IMR-90 (cell line): ENCODE measurements at regions not wholly inside any gene's neighbourhood (a gene's known extent, or its start where the extent isn't known, plus 50 kb on each side); places are given as distances from the start of the nearest gene placed in this dataset.

Experiments
- ATAC-seq: fragments of 200-7000 bp; cut with Tn5 transposase; 2 replicates; pipeline ENCODE4 v1.9.1; 2020; ENCODE audit warnings: low read depth, mild to moderate bottlenecking, moderate library complexity
- BruUV-seq: library from RNA; stranded (reverse); fragments of 400-500 nt; replicated peaks from 2 replicates; lab custom pipeline; 2021; lab: Mats Ljungman, UMichigan
- CTCF ChIA-PET: fragments of 300-600 bp; formaldehyde crosslinking; extraction: SDS; loops from one replicate; lab custom pipeline; 2021; ENCODE audit warnings: antibody characterized with exemption; lab: Yijun Ruan, JAX
- POLR2A ChIA-PET: fragments of 300-600 bp; sonication (Branson Sonifier 250); formaldehyde crosslinking; loops from one replicate; lab custom pipeline; 2022; ENCODE audit warnings: antibody characterized with exemption; ENCODE audit not compliant: unreplicated experiment; lab: Charles Lee
- DNase-seq: peaks from one replicate; pipeline ENCODE4 v3.0.0; 2013
- H2AFZ ChIP-seq: replicated peaks from 2 replicates; pipeline ENCODE3; 2013; ENCODE audit warnings: low read length, mild to moderate bottlenecking; ENCODE audit not compliant: poor library complexity
- H2AK5ac ChIP-seq: 2 replicates; pipeline ENCODE4 v1.6.1; 2013; ENCODE audit warnings: low read depth, low read length, inconsistent platforms
- H2AK9ac ChIP-seq: replicated peaks from 2 replicates; pipeline ENCODE3; 2013; ENCODE audit warnings: mild to moderate bottlenecking, low read depth, low read length, moderate library complexity; ENCODE audit not compliant: poor library complexity
- H2BK120ac ChIP-seq: 2 replicates; pipeline ENCODE4 v1.6.1; 2013; ENCODE audit warnings: low read depth, low read length, inconsistent platforms
- H2BK15ac ChIP-seq: 3 replicates; pipeline ENCODE4 v1.6.1; 2013; ENCODE audit warnings: low read depth, low read length, inconsistent platforms
- H2BK20ac ChIP-seq: 2 replicates; pipeline ENCODE4 v1.6.1; 2013; ENCODE audit warnings: low read depth, mild to moderate bottlenecking, inconsistent platforms, low read length, moderate library complexity
- H2BK5ac ChIP-seq: 2 replicates; pipeline ENCODE4 v1.6.1; 2013; ENCODE audit warnings: mild to moderate bottlenecking, low read depth, low read length, inconsistent platforms; ENCODE audit not compliant: poor library complexity, severe bottlenecking
- H3K14ac ChIP-seq: replicated peaks from 2 replicates; pipeline ENCODE4 v1.6.1; 2013; ENCODE audit warnings: low read depth, low read length, inconsistent platforms
- H3K18ac ChIP-seq: 2 replicates; pipeline ENCODE4 v1.6.1; 2013; ENCODE audit warnings: low read depth, low read length, control low read depth
- H3K23ac ChIP-seq: 2 replicates; pipeline ENCODE4 v1.6.1; 2013; ENCODE audit warnings: low read depth, low read length, inconsistent platforms
- H3K27ac ChIP-seq: 2 replicates; pipeline ENCODE4 v1.5.1; 2013; ENCODE audit warnings: mild to moderate bottlenecking, control low read depth, low read length; ENCODE audit not compliant: insufficient read depth
- H3K27me3 ChIP-seq: 2 replicates; pipeline ENCODE4 v1.6.1; 2013; ENCODE audit warnings: low read length; ENCODE audit not compliant: control insufficient read depth, insufficient read depth
- H3K36me3 ChIP-seq: 2 replicates; pipeline ENCODE4 v1.6.1; 2013; ENCODE audit warnings: low read length, mixed read lengths; ENCODE audit not compliant: control insufficient read depth, insufficient read depth
- H3K4ac ChIP-seq: 2 replicates; pipeline ENCODE4 v1.6.1; 2013; ENCODE audit warnings: low read depth, low read length, inconsistent platforms
- H3K4me1 ChIP-seq: 2 replicates; pipeline ENCODE4 v1.6.1; 2013; ENCODE audit warnings: low read length, mixed read lengths; ENCODE audit not compliant: control insufficient read depth, insufficient read depth
- H3K4me2 ChIP-seq: 2 replicates; pipeline ENCODE4 v1.6.1; 2013; ENCODE audit warnings: low read depth, mild to moderate bottlenecking, control low read depth, low read length, moderate library complexity
- H3K4me3 ChIP-seq: 2 replicates; pipeline ENCODE4 v1.5.1; 2013; ENCODE audit warnings: low read depth, mild to moderate bottlenecking, control low read depth, low read length, moderate library complexity; ENCODE audit not compliant: insufficient read depth
- H3K56ac ChIP-seq: 2 replicates; pipeline ENCODE4 v1.6.1; 2013; ENCODE audit warnings: low read length, inconsistent platforms; ENCODE audit not compliant: insufficient read depth; ENCODE audit errors: extremely low read depth
- H3K79me1 ChIP-seq, 2 experiments: 2 replicates each; pipeline ENCODE4 v1.6.1; 2013; ENCODE audit warnings: low read length in 2 of 2, inconsistent platforms in 1 of 2, low read depth in 1 of 2
- H3K9ac ChIP-seq: 2 replicates; pipeline ENCODE4 v1.6.1; 2013; ENCODE audit warnings: low read depth, low read length, control low read depth
- H3K9me1 ChIP-seq: 2 replicates; pipeline ENCODE4 v1.6.1; 2013; ENCODE audit warnings: low read length, inconsistent platforms; ENCODE audit not compliant: insufficient read depth
- H3K9me3 ChIP-seq: 2 replicates; pipeline ENCODE4 v1.6.1; 2013; ENCODE audit warnings: low read length; ENCODE audit not compliant: control insufficient read depth, insufficient read depth
- H4K20me1 ChIP-seq: 2 replicates; pipeline ENCODE4 v1.6.1; 2013; ENCODE audit warnings: low read length, inconsistent platforms; ENCODE audit not compliant: insufficient read depth
- H4K5ac ChIP-seq: 2 replicates; pipeline ENCODE4 v1.6.1; 2013; ENCODE audit warnings: mild to moderate bottlenecking, low read depth, low read length, control low read depth
- H4K8ac ChIP-seq, 2 experiments: 2 replicates each; pipeline ENCODE4 v1.6.1; 2013; ENCODE audit warnings: low read depth in 2 of 2, low read length in 2 of 2, control low read depth in 1 of 2, inconsistent platforms in 1 of 2
- H4K91ac ChIP-seq: 2 replicates; pipeline ENCODE4 v1.6.1; 2013; ENCODE audit warnings: low read depth, low read length, inconsistent platforms; ENCODE audit not compliant: insufficient read depth
- BHLHE40 ChIP-seq: fragments of 150-350 bp; IDR thresholded peaks from 2 replicates; pipeline ENCODE4 v1.6.1; 2016; ENCODE audit warnings: mild to moderate bottlenecking, low read depth, low read length
- CHD1 ChIP-seq: IDR thresholded peaks from 2 replicates; pipeline ENCODE4 v1.6.1; 2012; ENCODE audit warnings: low read depth, low read length, improper control_type of control experiment
- MAZ ChIP-seq: IDR thresholded peaks from 2 replicates; pipeline ENCODE4 v1.6.1; 2012; ENCODE audit warnings: low read depth, mild to moderate bottlenecking, low read length, improper control_type of control experiment, moderate library complexity, borderline replicate concordance
- MXI1 ChIP-seq: IDR thresholded peaks from 2 replicates; pipeline ENCODE4 v1.6.1; 2012; ENCODE audit warnings: low read depth, mild to moderate bottlenecking, low read length, moderate library complexity, borderline replicate concordance
- RAD21 ChIP-seq: IDR thresholded peaks from 2 replicates; pipeline ENCODE4 v1.6.1; 2012; ENCODE audit warnings: low read length, improper control_type of control experiment
- WGBS, 2 experiments: methylation state at CpG; one replicate each; pipeline versions ENCODE4 v1.1.5 to v1.1.7; 2013; ENCODE audit warnings: missing lambda C conversion rate in 2 of 2; ENCODE audit not compliant: insufficient read length in 1 of 2; ENCODE audit errors: extremely low coverage in 2 of 2; 5-methylcytosine and 5-hydroxymethylcytosine counted together
- dilution Hi-C: fragments of 300-500 bp; cut with HindIII; formaldehyde crosslinking; loops from one replicate; pipeline ENCODE4 v1.14.3; 2018; ENCODE audit warnings: low sequenced_read_pairs; ENCODE audit not compliant: unreplicated experiment
- in situ Hi-C: fragments of 300-500 bp; cut with MboI; formaldehyde crosslinking; loops from 3 replicates; pipeline ENCODE4 v1.14.3; 2019; ENCODE audit warnings: low sequenced_read_pairs, inconsistent platforms, mixed read lengths
- intact Hi-C: fragments of 100-400 bp; cut with micrococcal nuclease; formaldehyde crosslinking; loops from 2 replicates; pipeline ENCODE4 v1.10.0; 2022

GRCh38 chr5:139734539-139734916 lies 61.1 kb upstream of the PSD2 start:
- Histone ChIP-seq H3K9me1 (peaks cover 7% of the 10 kb centered on the region; the same call in 1 of the 2 replicates), H3K23ac (no peak overlapping the region), H3K27me3 (no peaks in the 10 kb centered on the region), H2AFZ (no peak overlapping the region), H3K56ac (no peak overlapping the region), H2AK5ac (no peak overlapping the region), H4K91ac (no peak overlapping the region), H4K5ac (no peak overlapping the region), H2BK5ac (no peak overlapping the region), H3K9ac (no peak overlapping the region), H3K18ac (no peak overlapping the region), H3K79me1 (no peaks in the 10 kb centered on the region), H4K8ac (no peak overlapping the region), H2BK15ac (no peak overlapping the region), H3K14ac (no peak overlapping the region), H3K4me2 (no peak overlapping the region), H4K20me1 (no peaks in the 10 kb centered on the region), H3K4me1 (peaks cover 9% of the 10 kb centered on the region), H3K9me3 (no peaks in the 10 kb centered on the region), H2BK120ac (no peak overlapping the region), H3K4me3 (no peak overlapping the region), H3K4ac (no peak overlapping the region), H2AK9ac (no peak overlapping the region), H3K36me3 (no peaks in the 10 kb centered on the region), H3K27ac (no peak overlapping the region), H2BK20ac (no peak overlapping the region)
- intact Hi-C loops, result no loop called here
- in situ Hi-C loops, result no loop called here
- dilution Hi-C loops, result no loop called here
- no peak for ATAC-seq
- TF ChIP-seq BHLHE40 (no peak), MXI1 (no peak), RAD21 (no peak), MAZ (no peak), CHD1 (no peak)
- ChIA-PET POLR2A (no interaction called here), CTCF (no interaction called here)
- no CpG with 5 or more reads among the region's 3 CpGs for WGBS, 2 experiments
- DNase-seq, result no peak
- no TSS peak for BruUV-seq
